ENCODE measurements at regions not wholly inside any gene's neighbourhood (a gene's known extent, or its start where the extent isn't known, plus 50 kb on each side); places are given as distances from the start of the nearest gene placed in this dataset.

DNA sequence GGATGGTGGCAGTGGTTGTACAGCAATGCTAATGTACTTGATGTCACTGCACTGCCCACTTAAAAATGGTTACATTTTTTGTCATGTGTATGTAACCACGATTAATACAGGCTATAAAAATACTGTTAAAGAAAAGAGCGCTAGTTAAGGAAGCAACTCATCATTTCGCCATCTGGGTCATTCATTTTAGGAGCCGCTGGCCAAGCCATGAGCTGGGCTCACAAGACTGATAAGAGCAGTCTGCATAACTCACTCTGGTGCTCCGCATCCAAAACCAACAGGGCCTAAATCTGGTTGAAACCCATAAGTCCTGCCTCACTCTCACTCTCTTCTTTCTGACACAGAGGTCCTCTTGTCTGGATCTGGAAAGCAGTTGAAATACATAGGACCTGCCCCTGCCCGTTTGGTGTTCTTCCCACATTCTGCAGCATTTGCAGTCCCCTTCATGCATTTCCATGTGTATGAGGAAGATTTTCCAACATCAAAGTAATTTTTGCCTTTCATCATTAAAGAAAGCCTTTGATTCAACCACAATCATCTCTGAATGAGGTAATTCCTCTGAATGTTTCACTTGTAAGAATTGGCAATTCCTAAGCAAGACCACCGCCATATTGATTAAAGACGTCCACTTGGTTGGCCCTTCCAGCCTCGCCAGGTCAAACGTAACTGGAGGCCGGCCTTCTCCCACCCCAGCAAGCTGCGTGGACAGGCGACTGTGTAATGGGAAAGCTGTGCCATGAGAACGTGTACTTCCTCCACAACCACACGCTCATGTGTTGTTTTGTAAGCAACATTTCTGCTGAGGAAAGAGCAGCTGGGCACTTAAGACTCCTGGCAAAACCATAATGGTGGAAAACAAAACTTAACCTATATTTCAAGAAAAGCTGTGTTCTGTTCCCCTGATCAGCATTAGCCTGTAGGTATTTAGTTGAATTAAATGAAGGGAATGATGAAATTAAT lies 112.2 kb downstream of the VAPA start:
- TF ChIP-seq CTCF (conservative IDR thresholded peaks at IDR 0.05; ENCODE audit: low read depth in 2 of 2) = no peak
- TF ChIP-seq EZH2phosphoT487 (IDR thresholded peaks at IDR 0.05; ENCODE audit: unreplicated experiment) = no peak
